Peyer's patch (tissue), 4 donors: ENCODE measurements at regions not wholly inside any gene's neighbourhood (a gene's known extent, or its start where the extent isn't known, plus 50 kb on each side); places are given as distances from the start of the nearest gene placed in this dataset.

ENCODE experiments used
- POLR2A ChIP-seq, 2 donors: fragments of 450-650 bp; IDR thresholded peaks; one replicate each; pipeline ENCODE4 v1.5.1; 2017; ENCODE audit warnings: antibody characterized with exemption in 2 of 2, mild to moderate bottlenecking in 2 of 2, moderate library complexity in 2 of 2
- TF ChIP-seq, protein P1 (sequence below), 6 experiments: fragments of 450-650 bp in 4 of 6; fragments of 200-600 bp in 2 of 6; sonication (generic) in 1 of 6; IDR thresholded peaks; one replicate each; pipeline ENCODE4 v1.5.1; 2017 to 2019; ENCODE audit warnings: antibody characterized with exemption in 6 of 6, mild to moderate bottlenecking in 3 of 6, moderate library complexity in 1 of 6

DNA sequence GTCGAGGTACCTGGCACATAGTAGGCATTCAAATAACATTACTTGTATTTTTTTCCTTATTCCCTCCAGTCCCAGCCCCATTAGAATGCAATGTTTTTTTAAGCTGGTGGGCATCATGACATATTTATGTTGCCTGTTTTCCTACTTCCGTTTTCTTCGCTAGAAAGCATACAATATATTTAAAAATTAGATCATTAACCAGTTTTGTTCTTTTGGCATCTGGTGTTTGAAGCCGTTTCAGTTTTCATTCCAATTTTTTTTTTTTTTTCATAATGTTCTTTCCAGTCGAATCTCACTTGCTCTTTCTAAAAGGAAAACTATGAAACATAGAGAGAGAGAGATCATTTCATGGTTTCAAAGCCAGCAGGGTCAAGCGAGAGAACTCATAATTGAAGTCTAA lies 228.3 kb upstream of the C9orf72 start:
- TF ChIP-seq, protein P1, sequence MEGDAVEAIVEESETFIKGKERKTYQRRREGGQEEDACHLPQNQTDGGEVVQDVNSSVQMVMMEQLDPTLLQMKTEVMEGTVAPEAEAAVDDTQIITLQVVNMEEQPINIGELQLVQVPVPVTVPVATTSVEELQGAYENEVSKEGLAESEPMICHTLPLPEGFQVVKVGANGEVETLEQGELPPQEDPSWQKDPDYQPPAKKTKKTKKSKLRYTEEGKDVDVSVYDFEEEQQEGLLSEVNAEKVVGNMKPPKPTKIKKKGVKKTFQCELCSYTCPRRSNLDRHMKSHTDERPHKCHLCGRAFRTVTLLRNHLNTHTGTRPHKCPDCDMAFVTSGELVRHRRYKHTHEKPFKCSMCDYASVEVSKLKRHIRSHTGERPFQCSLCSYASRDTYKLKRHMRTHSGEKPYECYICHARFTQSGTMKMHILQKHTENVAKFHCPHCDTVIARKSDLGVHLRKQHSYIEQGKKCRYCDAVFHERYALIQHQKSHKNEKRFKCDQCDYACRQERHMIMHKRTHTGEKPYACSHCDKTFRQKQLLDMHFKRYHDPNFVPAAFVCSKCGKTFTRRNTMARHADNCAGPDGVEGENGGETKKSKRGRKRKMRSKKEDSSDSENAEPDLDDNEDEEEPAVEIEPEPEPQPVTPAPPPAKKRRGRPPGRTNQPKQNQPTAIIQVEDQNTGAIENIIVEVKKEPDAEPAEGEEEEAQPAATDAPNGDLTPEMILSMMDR (IDR thresholded peaks at IDR 0.05): no peak
- TF ChIP-seq POLR2A (IDR thresholded peaks at IDR 0.05): no peak
